Kidney tubule cell (primary cell): ENCODE measurements at regions not wholly inside any gene's neighbourhood (a gene's known extent, or its start where the extent isn't known, plus 50 kb on each side); places are given as distances from the start of the nearest gene placed in this dataset.
"Not testable (repeated sequence)": the region's sequence is repeated elsewhere in the genome, so short reads cannot be mapped to it uniquely, and the experiment has no call there.

ENCODE experiments used
- DNase-seq: peaks from one replicate; pipeline ENCODE4 v3.0.0-alpha.2; 2018; ENCODE audit warnings: low spot score

GRCh38 chrX:133483771-133484170, 68.5 kb upstream of the GPC4 start:
- not testable (repeated sequence) for DNase-seq

- DNase-seq = peak; percentile 24
Measured at GRCh38 chrX:133482056-133482952, 67.0 kb upstream of the GPC4 start.

- DNase-seq = no peak
Measured at GRCh38 chrX:133477986-133478385, 62.7 kb upstream of the GPC4 start.

DNA sequence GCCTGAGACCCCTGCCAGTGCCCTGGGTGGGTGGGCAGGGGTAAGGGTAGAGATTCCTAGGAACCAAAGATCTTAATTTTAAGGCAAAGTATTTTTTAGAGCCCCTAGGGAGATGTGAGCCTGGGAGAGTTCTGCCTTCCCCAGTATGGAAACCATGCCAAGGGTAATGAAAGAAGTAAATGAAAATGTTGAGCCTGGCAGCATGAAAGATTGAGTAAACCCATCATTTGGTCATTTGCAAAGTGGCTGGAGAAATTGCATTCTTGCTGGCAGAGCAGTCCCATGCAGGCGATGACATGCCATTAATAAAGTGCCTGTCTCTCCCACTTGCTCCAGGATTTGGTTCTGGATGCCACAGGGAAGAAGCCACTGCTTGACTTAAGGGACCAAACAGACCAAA, 60.7 kb upstream of the GPC4 start:
- no peak for DNase-seq

DNA sequence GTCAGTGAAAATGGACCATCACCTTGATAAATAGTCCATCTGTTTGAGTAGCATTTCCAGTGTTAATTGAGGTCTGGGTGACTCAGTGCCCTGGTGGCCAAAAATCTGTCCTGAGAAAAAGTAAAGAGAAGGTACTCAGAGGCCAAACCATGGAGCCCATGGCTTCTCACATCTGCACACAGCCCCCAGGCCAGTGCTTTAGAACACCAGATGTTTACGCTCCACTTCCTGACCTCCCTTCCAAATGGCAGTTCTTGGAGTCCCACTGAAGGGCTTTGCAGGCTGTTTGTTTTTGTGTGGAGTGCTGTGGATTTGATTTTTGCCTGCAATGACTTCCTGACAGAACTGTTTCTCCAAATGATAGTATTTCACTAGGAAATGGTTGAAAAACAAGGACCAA, 60.2 kb upstream of the GPC4 start:
- no peak for DNase-seq

DNA sequence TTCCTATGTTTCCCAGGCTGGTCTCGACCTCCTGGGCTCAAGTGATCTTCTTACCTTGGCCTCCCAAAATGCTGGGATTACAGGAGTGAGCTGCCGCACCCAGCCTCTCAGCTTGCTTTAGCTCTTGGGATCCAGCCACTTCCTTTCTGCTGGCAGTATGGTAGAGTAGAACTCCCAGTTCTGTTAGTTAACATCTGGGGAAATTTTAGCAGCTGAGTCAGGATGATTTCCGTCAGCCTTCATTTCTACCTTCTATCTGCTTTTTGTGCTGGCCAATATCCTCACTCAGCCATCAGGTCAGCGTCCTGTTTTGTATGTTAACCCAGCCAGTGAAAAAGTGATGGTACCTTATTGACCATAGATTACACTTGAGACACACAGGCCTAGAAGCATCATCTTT, 59.3 kb upstream of the GPC4 start:
- no peak for DNase-seq

- peak; percentile 39 for DNase-seq
Measured at GRCh38 chrX:133473451-133473850, 58.2 kb upstream of the GPC4 start.

GRCh38 chrX:133468051-133468450, 52.8 kb upstream of the GPC4 start:
- DNase-seq = peak; percentile 48

DNA sequence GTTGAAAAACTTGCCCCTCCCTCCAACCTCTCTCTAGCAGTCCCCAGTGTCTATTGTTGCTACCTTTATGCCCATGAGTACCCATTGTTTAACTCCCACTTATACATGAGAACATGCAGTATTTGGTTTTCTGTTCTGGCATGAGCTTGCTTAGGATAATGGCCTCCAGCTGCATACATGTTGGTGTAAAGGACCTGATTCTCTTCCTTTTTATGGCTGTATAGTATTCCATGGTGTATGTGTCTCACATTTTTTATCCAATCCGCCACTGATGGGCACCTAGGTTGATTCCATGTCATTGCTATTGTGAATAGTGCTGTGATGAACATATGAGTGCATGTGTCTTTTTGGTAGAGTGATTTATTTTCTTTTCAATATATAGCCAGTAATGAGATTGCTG, 50.0 kb upstream of the GPC4 start:
- DNase-seq = no peak
